CD8-positive, alpha-beta memory T cell (primary cell): ENCODE measurements at regions not wholly inside any gene's neighbourhood (a gene's known extent, or its start where the extent isn't known, plus 50 kb on each side); places are given as distances from the start of the nearest gene placed in this dataset.
"Not testable (repeated sequence)": the region's sequence is repeated elsewhere in the genome, so short reads cannot be mapped to it uniquely, and the experiment has no call there.

ENCODE experiments used
- CTCF ChIA-PET: fragments of 350-600 bp; sonication (Branson Sonifier 250); formaldehyde crosslinking; loops from one replicate; lab custom pipeline; 2021; ENCODE audit warnings: antibody characterized with exemption; lab: Charles Lee
- POLR2A ChIA-PET: fragments of 350-600 bp; sonication (Branson Sonifier 250); formaldehyde crosslinking; loops from one replicate; lab custom pipeline; 2021; ENCODE audit warnings: antibody characterized with exemption; lab: Charles Lee
- DNase-seq, 5 donors: peaks; one replicate each; pipeline versions ENCODE4 v3.0.0 to v3.0.0-alpha.2; 2020 to 2022; ENCODE audit warnings: mixed read lengths in 1 of 5
- H3K27ac ChIP-seq: one replicate; pipeline ENCODE4 v1.7.0; 2013; ENCODE audit warnings: low read depth, mild to moderate bottlenecking, low read length, moderate library complexity
- H3K27me3 ChIP-seq: 2 replicates; pipeline ENCODE4 v1.7.0; 2013; ENCODE audit warnings: low read length, mild to moderate bottlenecking; ENCODE audit not compliant: insufficient read depth, poor library complexity, severe bottlenecking
- H3K36me3 ChIP-seq: 2 replicates; pipeline ENCODE4 v1.7.0; 2013; ENCODE audit warnings: mild to moderate bottlenecking, low read length, moderate library complexity; ENCODE audit not compliant: insufficient read depth
- H3K4me1 ChIP-seq: 2 replicates; pipeline ENCODE4 v1.7.0; 2013; ENCODE audit warnings: mild to moderate bottlenecking, low read length, moderate library complexity; ENCODE audit not compliant: insufficient read depth
- H3K4me3 ChIP-seq: 2 replicates; pipeline ENCODE4 v1.7.0; 2013; ENCODE audit warnings: mild to moderate bottlenecking, low read length
- H3K9me3 ChIP-seq: 2 replicates; pipeline ENCODE4 v1.7.0; 2013; ENCODE audit warnings: mild to moderate bottlenecking, low read length
- H3K27ac Mint-ChIP-seq, 8 donors: one replicate each; pipeline ENCODE4 v1.8.0; 2020 to 2021; ENCODE audit warnings: mixed read lengths in 8 of 8, mild to moderate bottlenecking in 6 of 8, inconsistent platforms in 3 of 8, moderate library complexity in 3 of 8
- H3K27me3 Mint-ChIP-seq, 2 donors: one replicate each; pipeline ENCODE4 v1.8.0; 2020 to 2021; ENCODE audit warnings: mixed read lengths in 2 of 2, mild to moderate bottlenecking in 1 of 2, moderate library complexity in 1 of 2
- H3K36me3 Mint-ChIP-seq, 3 donors: one replicate each; pipeline ENCODE4 v1.8.0; 2020 to 2021; ENCODE audit warnings: mixed read lengths in 3 of 3, inconsistent platforms in 1 of 3, mild to moderate bottlenecking in 1 of 3
- H3K4me1 Mint-ChIP-seq, 3 donors: one replicate each; pipeline ENCODE4 v1.8.0; 2020 to 2021; ENCODE audit warnings: mixed read lengths in 3 of 3, inconsistent platforms in 1 of 3, mild to moderate bottlenecking in 1 of 3
- H3K4me3 Mint-ChIP-seq, 7 donors: one replicate each; pipeline ENCODE4 v1.8.0; 2020 to 2021; ENCODE audit warnings: mixed read lengths in 7 of 7, mild to moderate bottlenecking in 6 of 7, moderate library complexity in 4 of 7, inconsistent platforms in 2 of 7
- H3K9me3 Mint-ChIP-seq, 5 donors: one replicate each; pipeline ENCODE4 v1.8.0; 2020 to 2022; ENCODE audit warnings: mixed read lengths in 5 of 5, mild to moderate bottlenecking in 3 of 5, moderate library complexity in 2 of 5, inconsistent platforms in 1 of 5

DNA sequence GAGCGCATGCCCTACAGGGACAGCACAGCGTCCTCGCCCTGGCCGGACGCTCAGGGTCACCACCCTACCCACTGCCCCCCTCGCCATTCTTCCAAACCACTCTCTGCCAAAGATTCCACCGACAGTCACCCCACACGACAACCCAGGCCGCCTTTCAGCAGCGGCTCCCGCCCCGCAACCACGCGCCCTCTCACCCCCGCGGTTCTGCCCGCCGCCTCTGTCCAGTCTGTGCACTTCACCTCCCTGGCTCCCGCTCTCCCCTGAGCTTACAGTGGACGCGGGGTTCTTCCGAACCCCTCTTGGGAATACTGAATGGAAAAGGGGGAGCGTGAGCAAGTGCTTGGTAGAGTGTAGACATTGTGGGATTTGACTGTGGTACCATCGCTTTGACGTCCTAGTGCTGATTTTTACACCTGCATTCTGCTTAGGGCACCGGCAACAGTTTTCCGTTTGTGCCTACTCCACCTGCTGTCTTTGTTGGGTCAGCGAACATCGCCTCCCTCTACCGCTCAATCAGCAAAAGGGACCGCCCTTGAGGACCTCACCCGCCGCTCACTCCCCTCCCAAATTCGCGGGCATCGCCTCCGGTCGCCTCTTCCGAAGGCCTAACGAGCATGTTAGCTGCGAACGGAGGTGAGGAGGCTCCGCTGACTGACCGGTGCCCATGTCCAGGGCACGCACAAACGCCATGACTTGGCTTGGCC, 119.1 kb downstream of the PPIAL4A start:
- POLR2A ChIA-PET, CTCF ChIA-PET, H3K27ac ChIP-seq, H3K9me3 Mint-ChIP-seq, H3K27me3 Mint-ChIP-seq, H3K4me3 ChIP-seq, H3K36me3 ChIP-seq, H3K36me3 Mint-ChIP-seq, H3K27me3 ChIP-seq, H3K9me3 ChIP-seq, H3K4me1 ChIP-seq: not testable (repeated sequence)
- DNase-seq = peak in 2 of 5 donors; percentile 9 to 31
- peak overlapping the region; percentile 83 to 92 (median 85) for H3K4me3 Mint-ChIP-seq
- H3K27ac Mint-ChIP-seq = peak overlapping the region in 2 of 8 donors; percentile 65 to 74
- H3K4me1 Mint-ChIP-seq = peaks cover 7 to 16% (median 13%) of the 10 kb centered on the region in 3 donors

DNA sequence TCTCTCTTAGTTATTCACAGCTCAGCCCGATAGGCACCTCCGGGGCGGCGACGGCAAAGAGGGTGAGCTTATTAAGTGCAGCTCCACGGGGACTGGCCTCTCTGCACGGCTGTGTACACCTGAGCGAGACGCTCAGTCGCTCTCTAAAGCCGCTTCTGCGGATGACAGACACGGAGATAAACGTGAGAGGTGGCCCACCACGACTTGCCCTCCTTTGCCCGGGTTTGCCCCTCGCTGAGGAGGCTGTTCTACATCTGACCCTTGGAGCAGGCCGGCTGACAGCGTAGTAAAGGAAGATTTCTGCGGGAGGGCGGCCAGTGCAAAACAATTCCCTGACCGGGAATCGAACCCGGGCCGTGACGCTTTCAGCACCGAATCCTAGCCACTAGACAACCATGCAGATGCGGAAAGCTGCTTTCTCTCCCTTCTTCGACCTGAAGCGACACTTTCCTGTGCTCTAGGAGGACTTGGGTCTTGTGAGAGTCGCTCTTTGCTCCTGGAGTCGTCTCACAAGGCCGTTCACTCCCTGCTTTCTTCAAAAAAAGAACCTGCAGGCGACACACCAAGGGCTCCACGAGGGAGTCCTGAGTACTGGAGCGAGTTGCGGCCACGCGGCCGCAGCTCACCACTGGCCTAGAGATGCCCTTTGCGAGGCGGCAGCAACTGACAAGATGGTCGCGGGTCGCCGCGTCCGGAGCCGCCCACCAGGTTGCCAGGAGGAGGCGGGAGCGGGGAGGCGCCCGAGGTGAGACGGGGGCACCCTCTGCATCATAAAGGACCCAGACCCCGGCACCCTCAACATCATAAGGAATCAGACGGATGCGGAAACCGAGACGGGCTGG, 119.9 kb downstream of the PPIAL4A start:
- H3K9me3 Mint-ChIP-seq, H3K36me3 Mint-ChIP-seq, H3K27ac ChIP-seq, H3K27me3 ChIP-seq, H3K27me3 Mint-ChIP-seq, H3K36me3 ChIP-seq, H3K9me3 ChIP-seq, H3K4me1 ChIP-seq, CTCF ChIA-PET, H3K4me3 ChIP-seq, POLR2A ChIA-PET: not testable (repeated sequence)
- H3K4me1 Mint-ChIP-seq = peaks cover 7 to 16% (median 13%) of the 10 kb centered on the region in 3 donors
- peak overlapping the region in 3 of 8 donors; percentile 17 to 50 (median 37) for H3K27ac Mint-ChIP-seq
- H3K4me3 Mint-ChIP-seq = peak overlapping the region; percentile 83 to 92 (median 85)
- DNase-seq = peak in 3 of 5 donors; percentile 2 to 34 (median 3)

DNA sequence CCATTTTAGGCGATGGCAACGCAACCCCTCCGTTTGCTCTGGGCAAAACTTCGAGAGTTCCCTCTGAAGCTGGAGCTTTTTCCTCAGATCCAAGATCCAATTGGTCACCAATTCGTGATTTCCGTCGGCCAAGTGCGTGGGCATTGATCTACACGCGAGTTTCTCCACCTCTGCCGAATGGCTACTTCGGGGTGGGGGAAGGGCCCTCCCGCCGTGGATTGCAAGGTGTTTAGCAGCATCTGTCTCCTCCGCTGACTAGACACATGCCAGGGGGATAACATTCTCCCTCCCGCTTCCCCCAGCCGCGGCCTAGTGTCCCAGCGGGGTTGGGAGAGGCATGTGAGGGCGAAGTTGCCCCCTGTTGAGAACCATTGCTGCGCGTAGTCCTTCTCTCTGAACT, 120.6 kb downstream of the PPIAL4A start:
- H3K9me3 ChIP-seq, DNase-seq, H3K9me3 Mint-ChIP-seq, H3K36me3 ChIP-seq, H3K27ac ChIP-seq, H3K4me3 ChIP-seq, H3K36me3 Mint-ChIP-seq, CTCF ChIA-PET, H3K4me1 ChIP-seq, H3K27me3 Mint-ChIP-seq, POLR2A ChIA-PET, H3K27me3 ChIP-seq, H3K27ac Mint-ChIP-seq, H3K4me3 Mint-ChIP-seq: not testable (repeated sequence)
- H3K4me1 Mint-ChIP-seq = peaks cover 7 to 16% (median 13%) of the 10 kb centered on the region in 3 donors

GRCh38 chr1:121013181-121013580, 123.6 kb downstream of the PPIAL4A start:
- H3K36me3 Mint-ChIP-seq, H3K4me1 ChIP-seq, H3K27ac Mint-ChIP-seq, H3K9me3 Mint-ChIP-seq, DNase-seq, H3K4me3 Mint-ChIP-seq, H3K27me3 ChIP-seq, H3K27me3 Mint-ChIP-seq, H3K36me3 ChIP-seq, H3K9me3 ChIP-seq, H3K27ac ChIP-seq, POLR2A ChIA-PET, H3K4me3 ChIP-seq, CTCF ChIA-PET: not testable (repeated sequence)
- H3K4me1 Mint-ChIP-seq = peaks cover 2 to 11% (median 9%) of the 10 kb centered on the region in 3 donors

- peak overlapping the region in 1 of 8 donors; percentile 74 for H3K27ac Mint-ChIP-seq
- H3K27ac ChIP-seq, H3K36me3 Mint-ChIP-seq, H3K4me3 ChIP-seq, H3K27me3 ChIP-seq, CTCF ChIA-PET, H3K36me3 ChIP-seq, H3K4me1 ChIP-seq, H3K9me3 ChIP-seq, H3K4me3 Mint-ChIP-seq, H3K9me3 Mint-ChIP-seq, H3K27me3 Mint-ChIP-seq, H3K4me1 Mint-ChIP-seq, POLR2A ChIA-PET: not testable (repeated sequence)
- DNase-seq = peak in 1 of 5 donors; percentile 7
Measured at GRCh38 chr1:121016182-121017028, 126.8 kb downstream of the PPIAL4A start.

DNA sequence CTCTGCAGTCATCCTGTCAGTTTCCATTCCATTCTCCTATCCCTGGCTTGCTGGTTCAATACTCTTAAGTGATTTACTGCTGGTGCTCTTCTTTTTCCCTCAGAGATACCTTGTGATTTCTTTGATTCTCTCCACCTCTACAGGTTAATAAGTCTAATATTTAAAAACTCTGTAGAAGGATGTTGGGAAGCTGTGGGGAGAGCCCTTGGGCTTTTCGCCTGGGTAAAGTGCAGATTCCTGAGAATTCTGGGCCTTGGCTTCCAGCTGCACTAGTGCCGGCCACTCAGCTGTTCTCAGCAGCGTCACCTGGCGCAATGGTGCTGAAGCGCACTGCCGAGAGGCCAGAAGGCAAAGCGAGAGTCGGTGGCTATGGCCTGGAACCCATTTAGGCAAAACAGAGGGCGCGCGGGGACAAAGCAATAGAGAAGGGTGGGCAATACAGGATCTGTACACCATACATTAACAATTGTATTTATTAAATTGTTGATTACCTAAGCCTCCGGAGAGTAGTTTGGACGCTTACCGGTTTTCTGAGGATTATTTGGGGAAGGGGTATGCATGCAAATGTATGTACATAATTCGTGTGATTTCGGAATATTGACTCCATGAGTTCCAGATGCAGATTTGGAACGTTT, 130.3 kb downstream of the PPIAL4A start:
- H3K9me3 ChIP-seq, H3K4me3 ChIP-seq, H3K4me1 ChIP-seq, H3K36me3 Mint-ChIP-seq, H3K27ac Mint-ChIP-seq, H3K9me3 Mint-ChIP-seq, H3K27ac ChIP-seq, H3K4me3 Mint-ChIP-seq, H3K4me1 Mint-ChIP-seq, H3K27me3 ChIP-seq, CTCF ChIA-PET, H3K36me3 ChIP-seq, DNase-seq, H3K27me3 Mint-ChIP-seq, POLR2A ChIA-PET: not testable (repeated sequence)

DNA sequence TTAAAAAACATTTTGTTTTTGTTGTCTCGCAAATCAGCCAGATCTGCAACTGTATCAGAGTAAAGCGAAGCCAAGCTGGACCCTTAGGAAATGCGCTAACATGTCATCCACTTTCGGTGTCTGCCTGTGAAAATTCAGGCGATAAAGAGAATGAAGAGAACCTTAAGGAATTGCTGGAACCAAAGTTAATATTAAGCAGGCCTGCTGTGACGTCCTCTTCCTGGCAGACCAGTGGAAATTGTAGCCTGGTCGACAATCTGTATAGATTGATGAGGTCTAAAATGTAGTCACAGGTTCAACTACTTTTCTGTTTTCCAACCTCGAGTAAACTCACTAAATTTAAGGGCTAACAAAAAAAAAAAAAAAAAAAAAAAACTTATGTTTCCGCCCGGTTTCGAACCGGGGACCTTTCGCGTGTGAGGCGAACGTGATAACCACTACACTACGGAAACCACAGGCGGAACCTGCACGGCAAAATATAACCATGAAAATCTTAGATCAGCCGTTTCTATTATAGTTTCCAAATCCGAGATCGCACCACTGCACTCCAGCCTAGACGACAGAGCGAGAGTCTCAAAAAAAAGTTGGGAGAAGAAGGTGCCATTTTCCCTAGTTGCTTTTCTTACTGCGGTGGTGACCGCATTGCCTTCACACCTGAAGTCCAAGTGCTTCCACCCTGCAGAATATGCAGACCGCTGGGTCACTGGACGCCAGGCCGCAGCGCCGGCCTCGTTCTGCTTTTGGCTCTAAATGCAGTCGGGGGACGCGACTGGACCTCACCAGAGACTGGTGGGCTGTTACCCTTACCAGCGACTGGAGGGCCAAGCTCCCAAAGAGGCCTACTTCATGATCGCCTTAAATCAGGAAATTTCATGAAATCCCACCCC, 131.0 kb downstream of the PPIAL4A start:
- POLR2A ChIA-PET, H3K36me3 Mint-ChIP-seq, H3K36me3 ChIP-seq, H3K27ac ChIP-seq, CTCF ChIA-PET, H3K9me3 Mint-ChIP-seq, H3K4me1 ChIP-seq, H3K27me3 Mint-ChIP-seq, H3K4me1 Mint-ChIP-seq, H3K27me3 ChIP-seq, H3K9me3 ChIP-seq, H3K4me3 ChIP-seq: not testable (repeated sequence)
- Mint-ChIP-seq H3K4me3 (peak overlapping the region in 2 of 7 donors; percentile 20 to 58), H3K27ac (peak overlapping the region in 1 of 8 donors; percentile 67)
- DNase-seq = peak in 2 of 5 donors; percentile 21 to 29
